Occipital lobe (tissue), 1 donor: ENCODE measurements at regions not wholly inside any gene's neighbourhood (a gene's known extent, or its start where the extent isn't known, plus 50 kb on each side); places are given as distances from the start of the nearest gene placed in this dataset.

Source experiments
- DNase-seq: peaks from one replicate; lab custom pipeline; 2025; lab: John Stamatoyannopoulos, UW

DNA sequence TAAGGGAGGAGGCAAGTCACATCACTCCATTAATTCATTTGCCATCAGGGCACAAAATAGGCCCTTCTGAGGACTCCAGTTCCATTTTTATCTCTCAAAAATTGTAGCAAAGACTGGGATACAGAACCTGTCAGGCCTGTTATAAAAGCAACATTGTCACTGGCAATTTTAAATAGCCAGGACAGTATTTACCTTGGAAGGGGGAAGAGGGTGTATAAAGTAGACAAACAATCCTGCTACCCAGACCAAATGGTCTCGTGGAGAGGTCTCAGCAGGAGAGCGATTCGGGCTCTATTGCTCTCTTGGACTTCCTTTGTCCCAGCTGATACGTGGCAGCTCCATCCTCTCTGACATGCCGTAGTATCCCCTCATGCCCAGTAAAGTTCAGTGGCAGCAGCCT lies 740.3 kb upstream of the HS6ST1 start:
- DNase-seq, result no peak

DNA sequence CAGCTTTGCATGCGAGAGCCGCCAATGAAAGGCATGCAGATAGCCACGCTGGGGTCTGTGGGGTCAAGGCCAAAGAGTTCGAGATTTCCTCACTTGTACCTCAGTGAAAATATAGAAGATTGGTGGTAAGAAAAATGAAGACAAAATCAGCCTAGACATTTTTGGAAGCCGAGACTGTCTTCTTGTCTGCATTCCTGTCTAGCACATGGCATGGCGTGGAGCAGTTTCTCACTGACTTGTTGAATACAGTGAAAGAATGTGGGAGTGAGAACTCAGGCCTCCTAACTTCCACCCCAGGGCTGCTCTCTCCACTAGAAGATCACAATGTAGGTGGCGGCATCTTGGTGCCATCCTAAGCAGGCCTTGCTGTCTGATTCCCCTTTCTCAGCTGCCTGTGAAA lies 740.8 kb upstream of the HS6ST1 start:
- no peak for DNase-seq

DNA sequence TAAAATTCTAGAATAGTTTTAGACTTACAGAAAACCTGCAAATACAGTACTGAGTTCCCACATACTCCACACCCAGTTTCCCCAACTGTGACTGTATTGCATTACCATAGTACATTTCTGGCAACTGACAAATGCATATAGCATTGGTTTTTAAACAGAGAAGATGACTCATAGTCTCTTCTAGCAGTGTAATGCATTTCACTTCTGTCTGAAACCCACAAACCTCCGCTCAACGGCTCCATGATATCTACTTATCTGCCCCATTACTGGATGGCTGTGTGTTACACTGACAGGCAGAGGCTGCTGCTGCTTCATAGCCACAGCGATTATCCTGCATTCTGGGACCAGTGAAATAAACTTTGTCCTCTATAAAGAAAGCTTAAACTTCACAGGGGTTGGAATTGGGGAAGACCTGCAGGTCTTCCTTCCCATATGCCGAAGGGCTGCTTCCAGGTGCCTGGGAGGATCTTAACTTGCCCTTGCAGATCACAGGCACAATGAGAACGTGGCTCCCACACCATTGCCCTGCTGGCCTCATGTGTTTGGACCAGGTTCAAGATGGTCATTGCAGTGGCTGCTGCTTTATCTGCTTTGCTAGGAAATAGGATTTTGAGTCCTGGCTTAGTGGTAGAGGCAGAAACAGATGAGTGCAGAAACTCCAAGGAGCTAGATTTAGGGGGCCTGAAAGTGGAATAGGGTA lies 742.6 kb upstream of the HS6ST1 start:
- DNase-seq, result no peak

DNA sequence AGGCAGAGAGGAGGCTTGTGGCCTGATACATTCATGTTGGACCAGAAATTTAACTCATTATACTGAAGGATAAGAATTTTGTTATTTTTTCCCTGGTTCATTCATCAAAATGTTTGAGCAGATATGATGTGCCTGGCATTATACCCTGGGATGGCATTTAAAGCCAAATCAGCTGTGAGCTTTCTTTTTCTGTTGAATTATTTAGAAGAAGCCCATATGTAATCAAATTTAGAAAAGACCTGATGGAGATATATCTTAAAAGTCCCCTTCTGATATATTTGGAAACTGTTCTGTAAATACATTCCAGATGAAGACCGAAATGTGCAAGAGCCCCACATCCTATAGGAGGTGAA lies 743.1 kb upstream of the HS6ST1 start:
- DNase-seq, result no peak

DNA sequence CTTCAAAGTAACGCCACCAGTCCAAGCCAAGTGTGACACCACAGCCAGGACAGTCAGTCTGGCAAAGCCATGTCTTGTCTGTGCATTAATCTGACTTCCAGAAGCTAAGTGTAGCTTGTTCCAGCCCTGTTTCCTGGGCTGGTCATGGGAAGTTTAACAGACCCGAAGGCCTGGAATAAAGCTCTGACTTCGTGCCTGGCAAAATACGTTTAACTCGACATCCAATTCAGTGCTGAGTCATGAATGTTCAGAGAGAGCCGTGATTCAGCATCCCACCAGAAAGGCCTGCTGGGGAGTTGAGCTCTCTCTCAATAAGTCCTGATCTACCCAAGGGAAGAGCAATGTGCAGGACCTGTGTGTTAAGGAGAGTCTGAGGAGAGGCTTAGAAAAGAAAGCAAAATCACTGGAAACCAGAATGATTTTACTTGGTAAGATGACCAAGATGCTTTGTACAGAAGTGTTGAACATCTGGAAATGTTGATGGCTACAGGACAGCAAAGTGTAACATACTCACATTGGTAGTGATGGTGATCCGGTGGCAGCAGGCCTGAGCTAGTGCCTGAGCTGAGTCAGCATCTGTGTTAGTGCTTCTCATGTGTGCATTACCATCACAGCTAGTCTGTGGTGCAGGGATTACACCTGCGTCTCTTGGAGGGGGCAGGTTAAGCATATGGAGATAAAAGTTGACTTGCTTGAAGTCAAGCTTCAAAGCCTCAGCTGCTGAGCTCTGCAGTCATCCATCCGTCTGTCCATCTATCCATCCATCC lies 743.7 kb upstream of the HS6ST1 start:
- DNase-seq, result no peak

DNA sequence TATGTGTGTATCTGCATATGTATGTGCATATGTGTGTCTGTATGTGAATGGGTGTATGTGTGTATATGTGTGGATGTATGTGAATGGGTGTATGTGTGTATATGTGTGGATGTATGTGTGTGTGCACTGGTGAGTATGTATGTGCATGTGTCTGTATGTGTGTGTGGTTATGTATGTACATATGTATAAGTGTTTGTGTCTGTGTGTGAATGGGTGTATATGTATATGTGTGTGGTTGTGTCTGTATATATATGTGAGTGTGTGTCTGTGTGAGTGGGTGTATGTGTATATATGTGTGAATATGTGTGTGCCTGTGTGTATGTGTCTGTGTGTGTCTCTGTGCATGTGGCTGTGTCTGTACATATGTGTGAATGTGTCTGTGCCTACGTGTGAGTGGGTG lies 748.4 kb upstream of the HS6ST1 start:
- DNase-seq, result no peak

DNA sequence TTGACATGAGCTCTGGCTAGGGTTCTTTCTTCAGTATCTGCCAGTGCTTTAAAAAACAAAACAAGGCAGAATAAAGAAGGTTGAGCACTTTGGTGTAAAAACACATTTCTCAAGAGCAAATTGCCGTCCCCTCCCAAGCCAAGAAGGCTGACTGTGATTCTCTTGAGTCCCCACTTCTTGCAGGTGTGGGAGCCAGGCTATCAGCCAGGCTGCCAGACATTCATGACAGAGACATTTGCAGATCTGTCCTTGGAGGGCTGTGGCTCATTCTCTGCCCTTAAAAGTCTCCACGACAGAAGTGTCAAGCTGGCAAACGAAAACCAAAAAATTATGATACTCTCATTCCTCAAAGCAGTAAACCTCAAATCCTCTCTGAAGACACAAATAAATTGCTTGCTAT lies 749.3 kb upstream of the HS6ST1 start:
- DNase-seq, result no peak

DNA sequence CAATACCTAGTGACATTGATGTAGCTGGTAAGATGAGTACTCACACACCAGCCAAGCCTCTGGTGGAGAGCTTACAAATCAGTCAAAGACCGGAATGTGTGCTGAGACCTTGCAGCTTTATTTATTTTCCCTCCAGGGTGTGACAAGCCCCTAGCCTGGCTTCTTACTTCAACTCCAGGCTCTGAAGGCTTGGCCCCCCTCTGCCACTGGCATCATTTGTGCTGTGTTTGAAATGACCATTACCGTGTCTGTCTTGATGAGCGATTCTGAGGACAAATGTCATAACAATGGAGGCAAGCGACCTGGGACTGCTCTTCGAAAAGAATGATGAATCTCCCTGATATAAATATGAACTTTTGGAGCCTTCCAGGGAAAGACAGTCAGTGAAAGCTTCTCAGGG lies 749.9 kb upstream of the HS6ST1 start:
- no peak for DNase-seq

DNA sequence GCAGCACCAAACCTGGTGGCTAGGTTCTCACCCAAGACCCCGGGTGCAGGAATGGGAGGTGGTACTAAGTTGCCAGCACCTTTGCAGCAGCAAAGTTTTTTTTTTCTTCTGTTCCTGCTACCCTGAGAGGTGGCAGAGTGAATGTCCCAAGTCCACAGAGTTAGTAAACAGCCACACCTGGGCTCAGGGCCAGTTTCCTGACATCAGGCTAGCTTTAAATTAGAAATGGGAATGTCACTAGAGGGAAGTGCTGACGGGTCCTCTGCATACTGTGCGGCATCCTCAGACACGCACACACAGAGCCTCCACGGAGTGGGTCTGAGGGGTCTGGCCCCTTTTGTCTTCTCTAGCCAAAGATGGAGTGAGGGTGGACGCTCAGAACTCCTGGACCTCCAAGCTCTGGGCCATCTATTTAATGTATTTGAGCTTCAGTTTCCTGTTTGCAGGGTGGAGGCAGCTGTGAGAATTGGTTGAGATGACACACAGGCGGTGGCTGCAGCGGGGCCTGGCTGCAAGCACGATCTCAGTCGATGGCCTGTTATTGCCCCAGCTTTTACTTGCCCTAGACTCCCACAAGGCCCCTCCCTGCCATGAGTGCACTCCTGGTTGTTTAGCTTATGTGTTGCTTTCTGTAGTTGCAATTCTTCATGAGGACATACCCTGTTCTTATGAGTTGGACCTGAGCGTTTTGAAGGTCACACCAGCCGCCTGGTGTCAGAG lies 751.4 kb upstream of the HS6ST1 start:
- DNase-seq, result no peak

DNA sequence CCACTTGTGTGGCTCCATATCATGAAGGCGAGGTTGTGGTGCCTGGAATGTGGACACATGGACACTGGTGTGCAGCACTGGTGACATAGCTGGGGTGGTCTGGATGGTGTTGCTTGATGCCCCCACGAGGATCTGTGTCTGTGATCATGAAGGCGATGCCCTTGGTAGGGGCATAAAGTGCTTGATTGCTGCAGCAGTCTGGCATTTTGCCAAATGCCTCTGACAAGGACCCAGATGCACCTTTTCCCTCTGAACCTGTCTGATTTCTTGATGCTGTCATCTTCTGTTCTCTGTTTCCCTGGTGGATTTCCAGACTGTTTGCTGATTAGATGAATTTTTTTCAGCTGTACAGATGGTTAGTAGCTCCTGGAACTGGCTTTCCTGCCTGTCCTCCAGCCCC lies 752.0 kb upstream of the HS6ST1 start:
- no peak for DNase-seq

DNA sequence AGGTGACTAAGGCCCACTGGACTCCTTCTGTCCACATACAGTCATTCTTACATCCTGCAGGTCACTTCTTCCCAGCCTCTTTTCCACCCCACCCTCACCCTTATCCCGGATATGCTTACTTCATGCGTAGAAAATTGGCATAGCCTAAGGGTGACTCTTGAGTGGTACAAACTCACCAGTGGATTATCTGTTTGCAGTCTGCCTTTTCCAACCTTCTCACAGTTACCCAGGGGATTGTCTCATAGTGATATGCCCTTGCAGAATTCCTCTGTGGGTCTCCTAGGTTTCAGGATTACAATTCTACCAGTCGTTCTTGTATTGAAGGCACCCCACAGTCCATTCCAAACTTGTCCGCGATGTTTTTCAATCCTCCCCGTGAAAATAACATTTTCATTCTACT lies 752.9 kb upstream of the HS6ST1 start:
- no peak for DNase-seq

DNA sequence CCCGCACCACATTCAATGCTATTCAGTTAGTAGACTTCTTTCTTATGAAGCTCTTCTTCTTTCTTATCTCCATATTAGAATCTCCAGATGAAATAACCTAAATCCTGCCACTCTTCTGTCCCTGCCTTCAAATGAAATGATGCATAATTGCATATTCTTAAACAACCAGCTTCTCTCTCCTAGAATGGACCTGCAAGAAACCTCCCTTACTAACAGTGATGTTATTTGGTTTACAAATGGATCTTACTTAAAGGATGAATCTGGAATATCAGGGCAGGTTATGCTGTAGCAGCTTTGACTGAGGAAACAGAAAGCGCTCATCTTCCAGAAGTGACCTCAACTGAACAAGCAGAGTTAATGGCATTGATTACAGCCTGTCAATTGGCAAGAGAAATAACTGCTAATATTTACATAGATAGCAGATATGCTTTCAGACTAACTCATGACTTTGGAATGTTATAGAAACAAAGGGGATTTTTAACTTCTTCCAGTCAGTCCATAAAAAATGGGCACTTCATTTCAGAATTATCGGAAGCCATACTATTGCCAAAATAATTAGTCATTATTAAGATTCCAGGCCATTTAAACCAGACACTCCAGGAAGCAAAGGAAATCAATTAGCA lies 755.7 kb upstream of the HS6ST1 start:
- no peak for DNase-seq

DNA sequence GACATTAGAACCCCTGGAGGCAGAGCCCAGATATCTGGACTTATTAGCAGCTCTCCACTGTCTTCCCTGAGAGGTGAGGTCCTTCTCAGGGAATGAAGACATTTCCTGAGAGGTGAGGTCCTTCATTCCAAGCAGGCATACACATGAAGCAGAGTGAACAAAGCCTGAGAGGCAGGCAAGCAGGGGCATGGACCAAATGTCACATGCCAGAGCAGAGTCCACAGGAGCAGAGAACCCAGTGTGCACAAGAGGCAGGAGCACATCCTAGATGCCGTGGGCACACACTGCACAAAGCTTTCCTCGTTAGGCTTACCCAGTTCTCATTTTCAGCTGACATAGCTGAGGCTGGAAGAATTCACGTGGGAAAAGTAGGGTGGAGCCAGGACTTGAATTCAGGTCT lies 759.9 kb upstream of the HS6ST1 start:
- DNase-seq, result no peak

DNA sequence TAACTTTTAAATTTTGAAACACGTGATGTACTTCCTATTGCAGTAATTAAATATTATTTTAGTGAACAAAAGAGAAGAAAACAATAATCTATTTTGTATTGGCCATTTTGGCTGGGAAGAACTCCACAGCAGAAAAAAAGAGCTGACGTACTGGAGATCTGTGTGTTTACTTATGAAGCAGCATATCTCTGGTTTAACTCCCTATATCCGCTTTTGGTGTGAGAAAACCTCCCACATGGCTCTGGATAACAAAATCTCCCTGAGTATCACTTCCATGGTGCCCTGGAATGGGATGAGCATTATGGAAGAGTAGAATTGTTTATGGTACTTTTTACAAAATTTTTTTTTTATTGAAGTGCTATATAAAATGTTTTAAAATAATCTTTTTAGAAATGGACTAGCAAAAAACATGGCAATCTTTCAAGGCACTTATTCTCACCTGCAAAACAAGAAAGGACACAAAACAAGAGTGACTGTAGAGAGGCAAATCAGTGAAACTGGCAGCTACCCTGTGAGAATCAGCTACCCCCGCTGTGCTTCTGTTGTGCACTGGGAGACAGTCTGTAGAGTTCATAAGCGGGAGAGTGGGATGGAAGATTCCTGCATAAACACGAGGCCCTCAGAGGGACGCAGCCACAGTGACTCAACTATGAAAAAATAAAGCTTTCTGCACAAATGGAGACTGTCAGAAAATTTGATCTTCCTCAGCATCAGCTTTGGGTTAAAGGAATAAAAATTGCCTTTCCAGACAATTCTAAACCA lies 762.2 kb upstream of the HS6ST1 start:
- peak; percentile 31 for DNase-seq

DNA sequence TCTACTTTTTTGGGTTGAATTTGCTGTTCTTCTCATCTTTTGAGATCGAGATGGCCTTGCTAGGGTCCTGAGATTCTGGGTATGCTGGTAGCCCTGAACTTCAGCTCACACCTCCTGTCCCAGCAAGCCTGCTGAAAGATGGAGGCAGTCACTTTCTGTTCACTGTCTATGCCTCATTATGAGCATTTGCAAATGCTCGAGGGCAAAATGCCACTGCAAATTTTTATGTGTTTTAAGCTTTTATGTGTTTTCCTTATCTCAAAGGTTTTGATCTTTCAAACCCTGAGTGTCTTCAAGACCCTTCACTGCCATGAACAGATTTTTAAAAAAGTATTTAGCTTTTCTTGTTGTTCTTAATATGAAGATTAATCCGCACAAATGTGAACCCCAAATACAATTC lies 766.7 kb upstream of the HS6ST1 start:
- DNase-seq, result no peak

DNA sequence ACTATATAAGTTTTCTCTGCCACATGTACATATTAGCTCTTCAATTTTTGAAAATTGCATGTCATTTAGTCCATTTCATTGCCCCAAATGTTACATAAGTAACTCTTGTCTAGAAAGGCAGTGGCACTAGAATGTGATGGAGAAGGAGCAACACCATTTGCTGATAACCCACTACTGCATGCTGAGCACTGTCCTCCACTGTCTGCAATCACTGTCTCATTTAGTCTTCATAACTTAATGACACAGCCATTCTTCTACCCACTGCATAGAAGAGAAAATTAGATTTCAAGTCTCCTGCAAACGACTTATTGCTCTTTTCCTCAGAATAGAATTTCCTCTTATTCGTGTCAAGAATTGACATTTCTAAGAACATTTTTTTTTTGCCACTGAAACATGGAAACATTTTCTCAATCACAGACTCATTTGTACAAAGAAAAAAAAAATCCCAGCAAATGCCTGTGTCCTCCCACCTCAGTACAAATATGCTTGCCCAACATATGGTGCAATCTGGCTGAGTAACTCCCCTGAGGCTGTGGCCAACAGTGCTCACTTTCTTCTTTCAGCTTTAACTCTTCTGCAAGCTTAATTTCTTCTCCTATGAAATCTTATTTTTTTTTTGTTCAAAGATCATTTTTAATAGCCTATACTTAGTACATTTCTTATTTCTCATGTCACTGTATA lies 768.6 kb upstream of the HS6ST1 start:
- peak; percentile 4 for DNase-seq

DNA sequence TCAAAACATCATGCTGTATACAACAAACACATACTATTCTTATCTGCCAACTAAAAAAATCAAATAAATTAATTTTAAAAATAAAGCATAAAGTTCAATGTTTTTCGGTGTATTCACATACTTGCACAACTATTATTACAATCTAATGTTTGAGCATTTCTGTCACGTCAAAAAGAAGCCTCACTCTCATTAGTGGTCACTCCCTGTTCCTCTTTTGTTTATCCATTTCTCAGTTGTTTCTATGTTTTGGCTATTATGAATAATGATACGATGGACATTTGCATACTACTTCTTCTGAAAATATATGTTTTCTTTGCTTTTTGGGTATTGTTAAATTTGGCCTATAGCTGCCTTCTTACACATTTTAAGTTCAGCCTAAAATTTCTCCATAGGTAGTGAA lies 773.0 kb upstream of the HS6ST1 start:
- DNase-seq, result no peak

DNA sequence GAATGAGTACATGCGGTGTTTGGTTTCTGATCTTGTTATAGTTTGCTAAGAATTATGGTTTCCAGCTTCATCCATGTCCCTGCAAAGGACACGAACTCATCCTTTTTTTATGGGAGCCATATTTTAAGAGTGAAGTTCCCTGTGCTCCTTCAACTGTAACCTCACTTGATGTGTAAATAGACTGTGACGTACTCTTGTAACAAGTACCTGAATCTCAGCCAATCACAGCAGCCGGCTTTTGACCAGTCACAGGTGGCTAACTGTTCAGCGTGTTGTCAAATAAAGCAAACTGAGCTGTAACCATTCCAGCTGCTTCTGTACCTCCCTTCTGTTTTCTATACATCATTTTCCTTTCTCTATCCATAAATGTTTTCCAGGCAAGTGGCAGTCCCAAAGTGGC lies 774.3 kb upstream of the HS6ST1 start:
- no peak for DNase-seq

DNA sequence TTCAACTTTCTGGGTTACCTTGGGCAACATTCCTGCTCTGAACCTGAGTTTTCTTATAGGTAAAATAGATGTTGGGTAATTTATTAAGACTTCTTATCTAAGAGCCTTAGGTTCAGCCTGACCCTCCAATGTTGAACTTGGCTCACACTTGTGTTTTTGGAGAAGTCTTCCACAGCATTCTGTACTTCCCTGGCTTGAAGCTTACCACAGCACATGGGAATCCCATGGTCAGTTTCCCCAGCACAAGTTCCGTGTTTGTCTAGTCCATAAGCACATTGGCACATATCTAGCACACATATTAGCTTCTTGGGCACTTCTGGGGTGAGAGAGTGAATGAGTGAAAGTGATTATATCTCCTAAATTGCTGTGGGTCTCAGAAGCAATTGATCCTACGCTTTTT lies 782.5 kb upstream of the HS6ST1 start:
- DNase-seq, result no peak

DNA sequence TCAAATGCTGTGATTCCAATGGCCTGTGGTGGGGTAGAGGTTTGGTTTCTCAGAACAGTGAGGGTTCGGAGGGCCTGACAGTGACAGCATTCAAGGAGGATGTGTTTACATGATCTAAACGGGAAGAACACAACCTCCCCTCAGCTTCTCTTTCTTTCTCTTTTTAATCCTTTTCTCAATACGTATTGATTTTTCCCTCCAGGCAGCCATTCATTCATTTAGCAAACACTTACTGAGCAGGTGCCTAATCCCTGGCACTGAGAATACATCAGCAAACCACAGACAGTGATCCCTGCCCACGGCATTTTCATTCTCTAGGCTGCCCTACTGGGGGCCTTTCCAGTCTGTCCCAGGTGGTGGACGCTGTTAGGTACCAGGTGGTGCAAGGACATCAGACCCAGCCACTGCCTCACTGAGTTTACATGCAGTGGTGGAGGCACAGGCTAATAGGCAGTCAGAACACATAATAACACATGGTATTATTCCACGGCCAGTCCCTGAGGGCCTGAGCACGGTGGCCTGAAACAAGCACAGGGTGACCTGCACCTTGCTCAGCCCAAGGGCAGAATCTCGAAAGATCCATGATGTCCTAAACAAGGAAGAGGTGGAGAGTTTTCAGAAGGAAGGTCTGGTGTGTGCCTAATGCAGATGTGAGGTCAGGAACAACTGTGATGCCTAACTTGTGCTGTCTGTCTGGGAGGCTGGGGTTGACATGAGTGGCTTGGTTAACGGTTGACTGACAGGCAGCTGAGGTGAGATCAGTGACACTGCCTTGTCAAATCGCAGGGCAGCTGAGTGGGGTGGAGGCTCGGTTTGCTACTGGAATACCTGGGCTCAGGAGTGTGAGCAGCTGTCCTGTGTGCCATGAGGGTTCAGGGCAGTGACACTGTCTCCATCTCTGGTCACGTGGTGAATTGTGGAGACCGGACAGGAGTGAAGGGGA lies 785.5 kb upstream of the HS6ST1 start:
- DNase-seq, result no peak
